HG03066 (cell line): ENCODE measurements at regions not wholly inside any gene's neighbourhood (a gene's known extent, or its start where the extent isn't known, plus 50 kb on each side); places are given as distances from the start of the nearest gene placed in this dataset.
"Not testable (repeated sequence)": the region's sequence is repeated elsewhere in the genome, so short reads cannot be mapped to it uniquely, and the experiment has no call there.

Experiments used
- ATAC-seq: cut with Tn5 transposase; IDR thresholded peaks from one replicate; pipeline ENCODE4 v1.9.1; 2021; ENCODE audit warnings: low read depth; ENCODE audit not compliant: unreplicated experiment

DNA sequence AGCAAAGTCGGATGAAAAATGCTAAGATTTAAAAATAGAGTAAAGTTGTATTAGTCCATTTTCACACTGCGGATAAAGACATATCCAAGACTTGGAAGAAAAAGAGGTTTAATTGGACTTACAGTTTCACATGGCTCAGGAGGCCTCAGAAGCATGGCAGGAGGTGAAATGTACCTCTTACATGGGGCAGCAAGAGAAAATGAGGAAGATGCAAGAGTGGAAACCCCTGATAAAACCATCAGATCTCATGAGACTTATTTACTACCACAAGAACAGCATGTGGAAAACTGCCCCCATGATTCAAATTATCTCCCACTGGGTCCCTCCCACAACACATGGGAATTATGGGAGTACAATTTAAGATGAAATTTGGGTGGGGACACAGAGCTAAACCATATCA lies 391.7 kb downstream of the PTPRC start:
- not testable (repeated sequence) for ATAC-seq

DNA sequence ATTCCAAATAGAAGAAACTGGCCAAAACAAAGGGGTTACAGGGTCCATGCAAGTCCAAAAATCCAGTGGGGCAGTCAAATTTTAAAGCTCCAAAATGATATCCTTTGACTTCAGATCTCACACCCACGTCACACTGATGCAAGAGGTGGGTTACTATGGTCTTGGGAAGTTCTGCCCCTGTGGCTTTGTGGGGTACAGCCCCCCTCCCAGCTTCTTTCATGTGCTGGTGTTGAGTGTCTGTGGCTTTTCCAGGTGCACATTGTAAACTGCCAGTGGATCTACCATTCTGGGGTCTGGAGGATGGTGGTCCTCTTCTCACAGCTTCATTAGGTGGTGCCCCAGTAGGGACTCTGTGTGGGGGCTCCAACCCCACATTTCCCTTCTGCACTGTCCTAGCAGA lies 392.3 kb downstream of the PTPRC start:
- not testable (repeated sequence) for ATAC-seq

DNA sequence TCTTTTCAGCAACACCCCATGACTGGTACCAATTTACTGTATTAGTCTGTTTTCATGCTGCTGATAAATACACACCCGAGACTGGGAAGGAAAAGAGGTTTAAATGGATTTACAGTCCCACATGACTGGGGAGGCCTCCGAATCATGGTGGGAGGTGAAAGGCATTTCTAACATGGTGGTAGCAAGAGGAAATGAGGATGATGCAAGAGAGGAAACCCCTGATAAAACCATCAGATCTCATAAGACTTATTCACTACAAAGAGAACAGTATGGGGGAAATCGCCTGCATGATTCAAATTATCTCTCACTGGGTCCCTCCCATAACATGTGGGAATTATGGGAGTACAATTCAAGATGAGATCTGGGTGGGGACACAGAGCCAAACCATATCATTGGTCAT lies 393.6 kb downstream of the PTPRC start:
- ATAC-seq: not testable (repeated sequence)

DNA sequence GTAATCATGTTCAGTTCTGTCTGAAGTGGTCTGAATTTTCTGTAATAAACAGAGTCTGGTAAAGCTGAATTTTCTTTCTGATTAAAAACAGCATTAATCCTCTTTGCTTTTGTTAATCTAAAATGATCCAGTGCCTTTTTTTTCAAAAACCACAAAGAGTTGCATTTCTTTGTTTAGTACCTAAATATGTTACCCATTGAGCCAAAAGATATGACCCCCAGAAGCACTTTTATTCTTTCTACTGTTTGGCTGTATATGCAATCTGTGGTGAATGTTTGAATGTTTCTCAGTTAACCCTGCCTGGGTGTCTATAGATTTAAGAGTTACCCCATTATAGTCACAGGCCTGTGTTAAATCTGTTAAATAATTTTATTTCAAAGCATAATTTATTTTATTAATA lies 394.8 kb downstream of the PTPRC start:
- ATAC-seq: no peak

DNA sequence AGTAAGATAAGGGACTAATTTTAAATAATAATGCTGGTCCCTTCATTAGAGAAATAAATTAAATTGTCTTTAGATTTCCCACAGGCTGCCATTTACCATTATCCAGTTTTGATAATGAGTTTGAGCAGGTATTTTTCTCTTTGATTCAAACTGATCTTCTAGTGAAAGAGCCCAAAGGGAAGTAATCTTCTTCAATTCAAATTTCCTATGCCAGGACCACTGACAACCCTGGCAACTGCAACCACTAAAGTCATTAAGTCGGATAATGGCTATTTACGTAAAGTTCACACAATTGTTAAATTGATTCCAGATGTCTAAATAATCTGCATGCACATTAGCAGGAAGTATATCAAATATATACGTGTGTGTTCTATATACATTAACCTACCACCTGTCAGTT lies 399.3 kb downstream of the PTPRC start:
- ATAC-seq: no peak

DNA sequence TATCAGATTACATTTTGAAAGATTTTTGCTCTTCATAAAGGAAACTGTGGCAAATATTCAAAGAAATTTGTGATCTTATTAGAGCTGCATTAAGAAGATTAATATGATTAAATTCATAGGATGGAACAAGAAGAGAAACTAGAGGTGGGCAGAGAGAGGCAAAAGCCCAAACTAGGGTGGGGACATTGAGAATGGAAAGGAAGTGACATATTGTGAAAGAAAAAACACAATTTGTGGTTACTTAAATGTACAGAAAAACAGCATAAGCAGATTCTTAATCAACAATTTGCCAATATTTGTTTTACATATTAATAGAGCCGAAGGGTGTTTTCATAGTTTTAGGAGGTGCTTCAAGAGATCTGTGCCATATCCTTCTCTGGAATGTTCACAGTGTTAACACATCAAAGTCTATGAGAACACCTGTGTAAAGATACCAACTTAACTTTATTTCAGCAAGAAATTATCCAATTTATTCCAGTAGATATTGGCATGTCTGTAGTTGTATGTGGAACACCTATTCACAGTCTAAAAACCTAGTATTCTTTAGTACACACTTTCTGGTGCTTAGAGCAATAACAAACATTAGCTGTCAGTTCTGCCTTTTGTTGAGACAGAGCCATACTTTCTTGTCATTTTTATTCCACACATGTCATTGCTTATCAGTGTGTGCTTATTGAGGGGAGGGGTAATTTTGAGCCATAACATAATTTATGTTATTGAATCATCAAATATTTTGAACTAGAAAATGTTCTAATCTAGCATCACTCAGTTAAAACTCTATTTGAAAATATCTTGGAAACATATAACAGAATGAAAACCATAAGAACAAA lies 401.5 kb downstream of the PTPRC start:
- no peak for ATAC-seq

DNA sequence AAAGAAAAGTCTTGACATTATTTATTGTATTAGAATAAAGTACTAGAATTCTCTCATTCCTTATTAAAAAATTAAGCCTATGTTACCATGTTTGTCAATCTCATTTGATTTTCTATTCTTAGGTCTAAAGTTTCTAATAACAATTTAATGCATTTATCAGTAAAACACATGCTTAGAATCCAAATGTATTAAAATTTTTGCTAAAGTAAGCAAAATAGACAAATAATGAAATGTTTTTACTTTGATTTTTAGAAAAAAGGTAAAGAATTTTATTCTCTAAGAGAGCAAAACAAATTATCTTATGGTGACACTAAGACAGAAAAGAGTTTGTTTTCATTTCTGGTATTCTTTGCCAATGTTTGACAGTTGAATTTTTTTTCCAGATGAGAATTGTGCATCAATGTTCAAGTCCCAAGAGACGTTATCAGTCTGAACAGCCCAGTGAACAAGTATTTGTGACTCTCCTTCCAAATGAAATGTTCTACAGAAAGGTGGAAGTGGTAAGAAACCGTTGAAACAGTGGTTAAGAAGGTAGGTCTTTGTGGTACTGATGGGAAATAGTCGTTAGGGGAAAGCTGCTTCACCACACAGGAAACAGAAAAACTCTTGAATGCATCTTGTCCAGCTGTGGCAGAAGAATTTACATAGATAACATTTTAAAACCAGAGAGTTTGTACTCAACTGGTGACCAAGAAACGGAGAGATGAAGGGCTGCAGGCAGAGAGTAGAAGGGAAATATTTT lies 402.5 kb downstream of the PTPRC start:
- peak; percentile 100 for ATAC-seq

DNA sequence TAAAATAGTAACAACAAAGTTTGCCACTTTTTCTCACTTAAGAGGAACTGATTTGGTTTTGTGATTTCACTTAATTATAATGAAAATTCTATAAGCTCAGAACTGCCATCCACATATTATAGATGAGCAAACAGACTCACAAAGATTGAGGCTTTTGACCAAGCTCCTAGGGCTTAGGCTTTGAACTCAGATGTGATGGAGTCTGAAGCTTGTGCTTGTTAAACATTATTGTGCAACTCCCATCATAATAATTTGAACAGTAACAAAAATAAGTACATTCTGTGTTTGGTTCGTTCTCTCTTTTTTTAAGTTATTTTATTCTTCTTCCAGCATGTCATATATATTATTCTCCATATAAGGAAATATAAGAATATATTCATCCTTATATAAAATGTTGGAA lies 403.4 kb downstream of the PTPRC start:
- no peak for ATAC-seq

DNA sequence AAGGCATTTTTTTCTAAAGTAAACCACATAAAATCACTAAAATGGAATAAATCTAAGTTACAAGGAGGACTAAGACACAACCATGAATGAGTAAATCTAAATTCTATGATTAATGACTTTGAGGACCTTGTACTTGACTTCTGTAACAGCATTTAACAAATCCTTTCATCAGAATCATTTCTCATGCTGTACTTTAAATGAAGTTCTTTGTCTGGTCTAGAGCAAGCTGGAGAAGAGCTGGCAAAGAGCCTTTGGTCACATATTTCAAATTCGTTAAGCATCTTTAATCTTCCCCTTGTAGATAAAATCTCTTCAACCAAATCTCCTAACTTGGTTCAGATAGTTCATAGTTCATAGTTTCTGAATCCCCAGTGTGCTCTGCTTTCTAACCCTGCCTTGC lies 405.4 kb downstream of the PTPRC start:
- no peak for ATAC-seq

DNA sequence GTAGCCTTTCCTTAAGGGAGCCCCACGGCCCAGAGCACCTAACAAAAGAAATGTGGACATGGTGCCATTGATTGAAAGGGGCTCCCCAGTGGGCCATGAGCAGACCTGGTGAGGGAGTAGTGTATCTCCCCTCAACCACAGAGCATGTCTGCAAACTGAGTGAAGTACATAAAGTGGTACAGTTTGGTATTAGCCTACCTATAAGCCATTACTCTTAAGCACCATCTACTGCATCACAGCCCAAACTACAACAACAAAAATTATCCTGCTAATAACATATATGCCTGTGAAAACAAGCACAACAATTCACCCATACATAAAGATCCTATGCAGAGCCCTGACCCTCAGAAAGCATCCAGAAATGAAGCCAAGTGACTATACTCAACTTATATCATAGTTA lies 407.8 kb downstream of the PTPRC start:
- ATAC-seq: no peak

DNA sequence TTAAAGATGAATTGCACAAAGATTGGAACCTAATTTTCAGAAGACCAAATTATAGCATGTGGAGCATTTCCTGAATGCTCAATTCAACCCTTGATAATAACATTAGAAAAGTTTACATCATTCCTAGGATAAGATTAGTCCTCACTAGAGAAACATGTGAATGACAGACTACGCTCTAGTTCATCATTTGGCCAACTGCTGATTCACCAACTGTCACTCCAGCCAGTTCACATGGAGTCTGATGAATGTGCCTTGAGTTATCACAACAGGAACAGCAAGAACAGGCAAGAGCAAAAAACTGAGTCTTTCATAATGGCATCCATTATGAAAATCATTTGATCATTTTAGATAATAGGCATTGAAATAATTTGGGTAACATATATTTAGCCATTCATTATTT lies 415.9 kb downstream of the PTPRC start:
- no peak for ATAC-seq

DNA sequence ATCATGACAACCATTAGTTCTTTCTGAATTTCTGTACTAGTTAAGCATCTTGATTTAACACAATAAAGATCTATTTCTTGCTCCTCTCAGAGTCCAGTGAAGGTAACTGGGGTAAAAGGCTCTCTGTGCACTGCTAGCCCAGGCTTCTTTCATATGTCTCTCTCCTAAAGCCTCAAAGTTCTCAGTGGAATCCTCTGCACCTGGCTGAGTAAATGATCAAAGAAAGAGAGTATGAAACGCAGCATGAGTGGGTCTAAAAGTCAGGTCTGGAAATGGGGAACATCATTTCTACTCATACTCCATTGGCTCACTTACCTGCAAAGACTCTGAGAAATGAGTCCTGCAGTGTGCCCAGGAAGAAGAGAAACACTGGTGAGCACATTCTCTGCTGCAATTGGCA lies 418.5 kb downstream of the PTPRC start:
- ATAC-seq: no peak

DNA sequence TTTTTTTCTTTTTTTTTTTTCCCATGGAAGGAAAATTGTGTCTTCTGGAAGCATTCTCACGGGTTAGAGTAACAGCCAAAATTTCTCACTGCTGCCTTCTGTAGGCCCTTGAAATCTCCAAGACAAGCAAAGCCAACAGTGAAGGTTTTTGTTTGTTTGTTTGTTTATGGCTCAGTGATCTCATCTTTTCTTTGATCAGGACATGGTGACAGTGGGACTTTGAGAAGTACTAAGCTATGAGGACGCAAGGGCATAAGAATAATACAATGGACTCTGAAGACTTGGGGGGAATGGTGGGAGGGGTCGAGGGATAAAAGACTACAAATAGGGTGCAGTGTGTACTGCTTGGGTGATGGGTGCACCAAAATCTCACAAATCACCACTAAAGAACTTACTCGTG lies 419.4 kb downstream of the PTPRC start:
- ATAC-seq: no peak

DNA sequence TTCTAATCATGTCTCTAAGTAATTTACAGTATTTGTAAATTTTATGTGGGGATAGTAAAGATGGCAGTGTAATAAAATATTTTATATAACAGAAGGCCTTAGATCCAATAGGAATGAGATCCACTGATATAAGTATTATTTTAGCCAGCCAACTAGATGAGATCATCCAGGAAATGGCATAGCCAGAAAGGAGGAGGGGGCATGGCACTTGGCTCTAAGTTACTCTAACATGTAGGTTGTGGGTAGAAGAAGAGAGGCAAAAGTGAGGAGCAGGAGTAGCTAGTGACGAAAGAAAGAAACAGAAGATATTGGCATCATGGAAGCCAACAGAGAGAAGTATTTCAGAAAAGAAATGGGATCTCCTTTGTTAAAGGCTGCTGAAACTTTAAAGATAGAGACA lies 426.1 kb downstream of the PTPRC start:
- ATAC-seq: no peak

DNA sequence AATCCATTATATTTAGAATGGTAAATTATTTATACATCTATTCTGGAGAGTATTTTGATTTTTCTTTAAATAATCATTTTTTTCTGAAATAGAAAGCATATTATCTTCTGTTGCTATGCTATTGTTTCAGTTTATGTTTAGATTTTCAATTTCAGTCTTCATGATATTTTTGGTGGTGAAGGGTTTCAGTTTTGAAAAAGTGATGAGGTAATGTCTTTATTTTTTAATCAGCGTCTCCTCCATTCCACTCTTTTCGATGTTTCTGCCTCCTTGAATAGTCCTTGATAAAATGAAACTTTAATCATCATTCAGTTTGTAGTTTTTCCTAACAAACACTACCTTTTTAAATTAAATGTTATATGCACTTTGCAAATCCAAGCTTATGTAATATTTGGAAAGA lies 428.6 kb downstream of the PTPRC start:
- peak; percentile 89 for ATAC-seq

DNA sequence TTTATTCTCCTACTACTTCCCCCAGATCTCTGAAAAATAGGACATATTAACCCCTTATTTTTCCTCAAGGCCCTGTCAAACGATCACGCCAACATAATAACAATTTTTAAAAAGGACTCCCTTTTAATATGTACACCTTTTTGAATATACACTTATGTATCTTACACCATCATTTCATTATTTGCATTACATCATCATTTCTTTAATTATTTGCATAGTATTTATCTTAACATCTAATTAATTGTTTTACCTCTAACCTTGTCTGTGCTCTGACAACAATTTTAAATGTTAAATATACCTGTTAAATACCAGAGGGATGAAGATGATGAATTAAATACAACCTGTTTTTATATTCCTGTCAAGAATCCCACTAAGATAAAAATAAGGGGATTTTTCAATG lies 432.2 kb downstream of the PTPRC start:
- no peak for ATAC-seq

DNA sequence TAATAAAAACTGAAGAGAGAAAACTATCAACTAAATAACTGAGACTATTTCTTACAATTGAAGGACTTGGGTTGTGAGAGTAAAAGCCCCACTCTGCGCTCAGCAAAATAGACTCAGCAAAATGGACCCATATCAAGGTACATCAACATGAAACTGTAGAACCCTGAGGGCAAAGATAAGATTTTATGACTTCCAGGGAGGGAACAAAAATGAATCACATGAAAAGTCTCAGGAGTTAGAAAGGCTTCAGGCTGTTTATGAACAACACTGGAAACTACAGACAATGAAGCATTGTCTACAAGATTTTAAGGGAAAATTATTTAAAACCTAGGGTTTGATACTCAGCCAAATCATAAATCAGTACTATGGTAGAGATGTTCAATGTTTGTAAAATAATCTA lies 434.3 kb downstream of the PTPRC start:
- ATAC-seq: no peak

DNA sequence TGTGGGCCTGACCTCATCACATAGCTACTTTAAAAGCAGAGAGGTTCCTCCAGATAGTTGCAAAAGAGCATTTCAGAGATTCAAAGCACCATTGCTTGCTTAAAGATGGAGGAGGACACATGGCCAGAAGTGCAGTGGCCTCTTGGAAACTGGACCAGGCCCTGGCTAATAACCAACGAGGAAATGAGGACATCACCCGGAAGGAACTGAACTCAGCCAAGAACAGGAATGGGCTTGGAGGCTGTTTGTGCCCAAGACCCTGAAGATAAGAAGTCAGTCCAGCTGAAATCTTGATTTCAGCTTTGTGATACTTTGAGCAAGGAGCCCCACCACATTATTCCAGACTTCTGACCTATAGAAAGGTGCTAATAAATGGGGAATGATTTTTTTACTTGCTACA lies 437.0 kb downstream of the PTPRC start:
- no peak for ATAC-seq

DNA sequence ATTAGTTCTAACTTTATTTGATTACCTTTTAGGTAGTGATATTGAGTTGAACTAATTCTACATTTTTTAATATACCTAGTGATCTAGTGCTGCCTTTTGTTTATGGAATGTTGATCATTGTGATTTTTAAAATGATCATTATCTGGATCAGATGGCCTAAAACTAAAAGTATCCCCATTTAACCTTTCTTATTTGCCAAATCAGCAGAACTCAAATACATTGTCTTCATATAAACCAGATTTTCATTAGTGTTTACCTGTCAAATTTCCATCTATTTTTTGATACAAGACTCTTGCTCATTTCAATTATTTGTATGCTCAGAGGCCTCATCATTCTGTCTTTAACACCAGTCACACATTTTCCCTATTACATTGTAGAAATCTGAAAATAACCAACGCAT lies 441.2 kb downstream of the PTPRC start:
- no peak for ATAC-seq

DNA sequence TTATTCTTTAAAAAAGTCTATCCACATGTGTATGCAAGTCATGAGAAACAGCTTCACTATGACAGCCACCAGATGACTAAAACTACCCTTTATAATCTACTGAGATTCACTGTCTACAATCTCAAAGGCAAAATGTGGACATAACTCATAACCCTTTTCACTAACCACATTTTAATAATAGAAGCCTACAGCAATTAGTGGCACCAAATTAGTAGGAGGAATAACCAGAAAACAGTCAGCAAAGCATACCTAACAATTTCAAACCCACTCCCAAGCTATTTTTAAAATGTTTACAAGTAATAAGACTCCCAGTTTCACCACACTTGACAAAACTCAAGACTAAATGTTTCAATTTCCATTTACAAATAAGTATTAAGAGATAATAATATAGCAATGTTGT lies 442.9 kb downstream of the PTPRC start:
- peak; percentile 71 for ATAC-seq

DNA sequence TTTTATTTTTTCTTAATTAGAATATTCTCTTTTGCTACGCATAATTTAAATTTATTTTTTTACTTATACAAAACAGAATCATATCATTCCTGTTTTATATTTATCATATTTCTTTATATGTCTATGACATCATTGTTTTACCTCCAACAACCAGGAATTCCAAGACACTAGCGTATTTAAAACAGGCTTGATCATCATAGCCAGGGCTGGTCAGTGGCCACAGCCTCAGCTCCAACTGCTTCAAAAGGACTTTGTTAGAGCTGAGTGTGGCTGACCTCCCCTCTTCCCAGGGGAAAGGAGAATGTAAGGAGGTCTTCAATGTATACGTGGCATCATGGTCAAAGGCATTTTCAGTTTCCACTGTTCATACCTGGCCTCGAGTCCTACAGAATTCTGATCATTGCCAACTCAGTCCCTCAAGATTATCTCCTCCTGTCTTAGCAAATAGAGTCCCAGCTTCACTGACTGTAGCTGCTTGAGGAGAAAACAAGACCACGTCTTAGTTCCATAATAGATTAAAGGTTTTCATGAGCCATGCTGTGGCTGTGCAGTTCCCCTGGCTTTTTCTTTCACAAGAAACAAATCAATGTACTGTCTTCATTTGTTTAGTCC lies 444.0 kb downstream of the PTPRC start:
- no peak for ATAC-seq

DNA sequence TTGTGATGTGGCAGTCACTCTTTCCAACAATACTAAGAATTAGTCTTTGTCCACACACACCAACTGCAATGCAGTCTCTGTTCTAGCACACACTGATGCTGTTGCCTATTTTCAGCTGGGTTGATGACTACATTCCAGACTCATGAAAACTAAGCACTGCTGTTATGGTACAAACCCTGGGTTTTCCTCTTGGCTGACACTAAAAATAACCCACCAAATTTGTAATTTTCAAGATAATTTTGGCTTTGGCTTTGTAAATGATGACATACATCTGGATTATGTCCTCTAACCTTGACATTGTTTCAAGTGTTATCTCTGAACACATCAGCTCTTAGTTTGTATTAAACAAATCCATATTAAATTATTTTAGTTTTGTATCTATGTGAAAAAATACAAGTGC lies 444.8 kb downstream of the PTPRC start:
- no peak for ATAC-seq
